ENCODE measurements at regions not wholly inside any gene's neighbourhood (a gene's known extent, or its start where the extent isn't known, plus 50 kb on each side); places are given as distances from the start of the nearest gene placed in this dataset.
A peak's percentile ranks its signal among the peaks of the same experiment; 100 is the strongest.

DNA sequence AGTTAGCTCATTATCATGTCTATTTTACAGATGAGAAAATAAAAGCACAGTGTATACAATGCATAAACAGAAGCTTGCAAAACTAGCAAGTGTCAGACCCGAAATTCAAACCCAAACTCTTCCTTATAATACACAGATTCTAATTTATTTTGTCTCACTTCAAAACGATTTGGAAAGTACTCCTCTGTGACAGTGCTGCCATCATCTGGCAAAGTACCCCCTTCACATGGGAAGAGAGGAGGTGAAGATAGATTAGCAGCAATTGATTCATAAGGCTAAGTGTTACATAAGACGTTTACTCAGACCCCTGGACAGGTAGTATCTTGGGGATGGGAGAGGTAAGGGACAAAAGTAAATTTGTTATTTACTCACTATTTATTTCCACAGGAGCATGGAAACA, 744.0 kb upstream of the SGO1 start:
- no peak overlapping the region for H3K4me3 Mint-ChIP-seq
- H3K36me3 ChIP-seq (ENCODE audit: insufficient read depth) = no peaks in the 10 kb centered on the region
- H3K4me2 ChIP-seq = no peak overlapping the region
- no peak overlapping the region for H3K4me3 ChIP-seq
- peak; percentile 64 for DNase-seq (ENCODE audit: low spot score)
- no peaks in the 10 kb centered on the region for H3K9me2 ChIP-seq (ENCODE audit: insufficient read depth)
- no peak for TF ChIP-seq EZH2phosphoT487 (IDR thresholded peaks at IDR 0.05; ENCODE audit: unreplicated experiment)
- TF ChIP-seq, protein P1, sequence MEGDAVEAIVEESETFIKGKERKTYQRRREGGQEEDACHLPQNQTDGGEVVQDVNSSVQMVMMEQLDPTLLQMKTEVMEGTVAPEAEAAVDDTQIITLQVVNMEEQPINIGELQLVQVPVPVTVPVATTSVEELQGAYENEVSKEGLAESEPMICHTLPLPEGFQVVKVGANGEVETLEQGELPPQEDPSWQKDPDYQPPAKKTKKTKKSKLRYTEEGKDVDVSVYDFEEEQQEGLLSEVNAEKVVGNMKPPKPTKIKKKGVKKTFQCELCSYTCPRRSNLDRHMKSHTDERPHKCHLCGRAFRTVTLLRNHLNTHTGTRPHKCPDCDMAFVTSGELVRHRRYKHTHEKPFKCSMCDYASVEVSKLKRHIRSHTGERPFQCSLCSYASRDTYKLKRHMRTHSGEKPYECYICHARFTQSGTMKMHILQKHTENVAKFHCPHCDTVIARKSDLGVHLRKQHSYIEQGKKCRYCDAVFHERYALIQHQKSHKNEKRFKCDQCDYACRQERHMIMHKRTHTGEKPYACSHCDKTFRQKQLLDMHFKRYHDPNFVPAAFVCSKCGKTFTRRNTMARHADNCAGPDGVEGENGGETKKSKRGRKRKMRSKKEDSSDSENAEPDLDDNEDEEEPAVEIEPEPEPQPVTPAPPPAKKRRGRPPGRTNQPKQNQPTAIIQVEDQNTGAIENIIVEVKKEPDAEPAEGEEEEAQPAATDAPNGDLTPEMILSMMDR (conservative IDR thresholded peaks at IDR 0.05; ENCODE audit: low read depth in 2 of 2) = peak; percentile 86 to 87
- no peaks in the 10 kb centered on the region for H3K27me3 Mint-ChIP-seq (ENCODE audit: insufficient read depth, low read depth, poor library complexity)
- no peaks in the 10 kb centered on the region for H3K9me3 Mint-ChIP-seq
- no peaks in the 10 kb centered on the region for H3F3A ChIP-seq (replicated peaks; ENCODE audit: low read depth)
- no peaks in the 10 kb centered on the region for H3K36me3 Mint-ChIP-seq (ENCODE audit: low read depth)
- 0 out of 2 replicates have a peak, but pooled peaks cover under 1% of the 10 kb centered on the region for H3K4me1 ChIP-seq (ENCODE audit: insufficient read depth)
- H3K27ac Mint-ChIP-seq = no peak overlapping the region
- H3K79me2 ChIP-seq (replicated peaks; ENCODE audit: insufficient read depth) = no peaks in the 10 kb centered on the region
- H3K27me3 ChIP-seq (ENCODE audit: insufficient read depth) = no peaks in the 10 kb centered on the region
- no peaks in the 10 kb centered on the region for H4K20me1 ChIP-seq (replicated peaks; ENCODE audit: insufficient read depth)
- no peak overlapping the region for H2AFZ ChIP-seq
- H3K27ac ChIP-seq (ENCODE audit: low read depth) = no peak overlapping the region
- peak; percentile 68 for ATAC-seq
- peaks cover 2% of the 10 kb centered on the region; the same call in 1 of the 3 replicates for H3K4me1 Mint-ChIP-seq

GRCh38 chr3:20924646-20925385, 738.8 kb upstream of the SGO1 start:
- no peak overlapping the region for H3K4me3 ChIP-seq
- Mint-ChIP-seq H3K4me1 (peaks cover 6% of the 10 kb centered on the region; the same call in 2 of the 3 replicates), H3K9me3 (peaks cover 11% of the 10 kb centered on the region; the same call in 2 of the 3 replicates), H3K27ac (no peak overlapping the region), H3K4me3 (no peak overlapping the region), H3K27me3 (ENCODE audit: insufficient read depth, low read depth, poor library complexity) (peaks cover 5% of the 10 kb centered on the region), H3K36me3 (ENCODE audit: low read depth) (0 out of 3 replicates have a peak, but pooled peaks cover 4% of the 10 kb centered on the region)
- H2AFZ ChIP-seq = peak overlapping the region; percentile 91; the same call in 1 of the 2 replicates
- H3K79me2 ChIP-seq (replicated peaks; ENCODE audit: insufficient read depth) = no peaks in the 10 kb centered on the region
- H3K4me2 ChIP-seq = no peak overlapping the region
- no peaks in the 10 kb centered on the region for H3K36me3 ChIP-seq (ENCODE audit: insufficient read depth)
- H3K4me1 ChIP-seq (ENCODE audit: insufficient read depth) = peaks cover 6% of the 10 kb centered on the region; the same call in 1 of the 2 replicates
- no peaks in the 10 kb centered on the region for H3K9me2 ChIP-seq (ENCODE audit: insufficient read depth)
- no peaks in the 10 kb centered on the region for H4K20me1 ChIP-seq (replicated peaks; ENCODE audit: insufficient read depth)
- H3K27me3 ChIP-seq (ENCODE audit: insufficient read depth) = no peaks in the 10 kb centered on the region
- H3K27ac ChIP-seq (ENCODE audit: low read depth) = no peak overlapping the region
- DNase-seq (ENCODE audit: low spot score) = no peak
- no peaks in the 10 kb centered on the region for H3F3A ChIP-seq (replicated peaks; ENCODE audit: low read depth)
- ATAC-seq = no peak
- TF ChIP-seq ETS1 (IDR thresholded peaks at IDR 0.05) (no peak), STAT1 (IDR thresholded peaks at IDR 0.05; ENCODE audit: unreplicated experiment) (no peak), ZNF114 (CRISPR knock-in tag; IDR thresholded peaks at IDR 0.05) (no peak), NANOG (IDR thresholded peaks at IDR 0.05; ENCODE audit: borderline replicate concordance) (no peak), POLR2AphosphoS5 (IDR thresholded peaks at IDR 0.05; ENCODE audit: low read depth) (no peak), CREB1 (CRISPR knock-in tag; IDR thresholded peaks at IDR 0.05; ENCODE audit: low read depth) (no peak), ZNF331 (CRISPR knock-in tag; IDR thresholded peaks at IDR 0.05; ENCODE audit: low read depth) (no peak), EZH2 (IDR thresholded peaks at IDR 0.05; ENCODE audit: low read depth, unreplicated experiment) (no peak), EZH2phosphoT487 (IDR thresholded peaks at IDR 0.05; ENCODE audit: unreplicated experiment) (no peak), JUNB (IDR thresholded peaks at IDR 0.05; ENCODE audit: unreplicated experiment) (no peak)
- TF ChIP-seq, protein P2, sequence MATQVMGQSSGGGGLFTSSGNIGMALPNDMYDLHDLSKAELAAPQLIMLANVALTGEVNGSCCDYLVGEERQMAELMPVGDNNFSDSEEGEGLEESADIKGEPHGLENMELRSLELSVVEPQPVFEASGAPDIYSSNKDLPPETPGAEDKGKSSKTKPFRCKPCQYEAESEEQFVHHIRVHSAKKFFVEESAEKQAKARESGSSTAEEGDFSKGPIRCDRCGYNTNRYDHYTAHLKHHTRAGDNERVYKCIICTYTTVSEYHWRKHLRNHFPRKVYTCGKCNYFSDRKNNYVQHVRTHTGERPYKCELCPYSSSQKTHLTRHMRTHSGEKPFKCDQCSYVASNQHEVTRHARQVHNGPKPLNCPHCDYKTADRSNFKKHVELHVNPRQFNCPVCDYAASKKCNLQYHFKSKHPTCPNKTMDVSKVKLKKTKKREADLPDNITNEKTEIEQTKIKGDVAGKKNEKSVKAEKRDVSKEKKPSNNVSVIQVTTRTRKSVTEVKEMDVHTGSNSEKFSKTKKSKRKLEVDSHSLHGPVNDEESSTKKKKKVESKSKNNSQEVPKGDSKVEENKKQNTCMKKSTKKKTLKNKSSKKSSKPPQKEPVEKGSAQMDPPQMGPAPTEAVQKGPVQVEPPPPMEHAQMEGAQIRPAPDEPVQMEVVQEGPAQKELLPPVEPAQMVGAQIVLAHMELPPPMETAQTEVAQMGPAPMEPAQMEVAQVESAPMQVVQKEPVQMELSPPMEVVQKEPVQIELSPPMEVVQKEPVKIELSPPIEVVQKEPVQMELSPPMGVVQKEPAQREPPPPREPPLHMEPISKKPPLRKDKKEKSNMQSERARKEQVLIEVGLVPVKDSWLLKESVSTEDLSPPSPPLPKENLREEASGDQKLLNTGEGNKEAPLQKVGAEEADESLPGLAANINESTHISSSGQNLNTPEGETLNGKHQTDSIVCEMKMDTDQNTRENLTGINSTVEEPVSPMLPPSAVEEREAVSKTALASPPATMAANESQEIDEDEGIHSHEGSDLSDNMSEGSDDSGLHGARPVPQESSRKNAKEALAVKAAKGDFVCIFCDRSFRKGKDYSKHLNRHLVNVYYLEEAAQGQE (IDR thresholded peaks at IDR 0.05; ENCODE audit: unreplicated experiment) = no peak
- TF ChIP-seq, protein P1 (conservative IDR thresholded peaks at IDR 0.05; ENCODE audit: low read depth in 2 of 2) = no peak
